Motor neuron (in vitro differentiated cells): ENCODE measurements at regions not wholly inside any gene's neighbourhood (a gene's known extent, or its start where the extent isn't known, plus 50 kb on each side); places are given as distances from the start of the nearest gene placed in this dataset.

ENCODE experiments used
- ATAC-seq, 8 experiments: fragments of 200-7000 bp; cut with Tn5 transposase; replicated peaks in 6 of 8; 2 replicates each; pipeline ENCODE4 v1.8.0; 2021; ENCODE audit warnings: mild to moderate bottlenecking in 8 of 8, moderate library complexity in 8 of 8
- H3K27ac ChIP-seq, 2 donors: fragments of 250-450 bp; sonication (Bioruptor Pico); 2 replicates each; pipeline ENCODE4 v1.9.0; 2021; ENCODE audit warnings: antibody characterized with exemption in 2 of 2, mild to moderate bottlenecking in 2 of 2, moderate library complexity in 1 of 2
- H3K4me1 ChIP-seq, 2 donors: fragments of 250-450 bp; sonication (Bioruptor Pico); replicated peaks in 1 of 2; 2 replicates each; pipeline ENCODE4 v1.6.1; 2021; ENCODE audit warnings: antibody characterized with exemption in 2 of 2, mild to moderate bottlenecking in 2 of 2, moderate library complexity in 1 of 2
- H3K4me3 ChIP-seq, 5 donors: fragments of 250-450 bp; sonication (Bioruptor Pico); 2 replicates each; pipeline ENCODE4 v1.9.0; 2021; ENCODE audit warnings: antibody characterized with exemption in 5 of 5, mild to moderate bottlenecking in 5 of 5, moderate library complexity in 4 of 5
- WGBS, 10 experiments: fragments of 450-650 bp; shearing (Covaris generic); methylation state at CpG; one replicate each; pipeline ENCODE4 v1.0.0; 2022; 5-methylcytosine and 5-hydroxymethylcytosine counted together
- in situ Hi-C, 9 experiments: fragments of 400-800 bp; cut with MboI; loops; one replicate each; pipeline ENCODE4 v1.15.0; 2021; ENCODE audit warnings: low sequenced_read_pairs in 9 of 9, low pct_unique_long_range_greater_than_20kb in 2 of 9; ENCODE audit not compliant: unreplicated experiment in 9 of 9

DNA sequence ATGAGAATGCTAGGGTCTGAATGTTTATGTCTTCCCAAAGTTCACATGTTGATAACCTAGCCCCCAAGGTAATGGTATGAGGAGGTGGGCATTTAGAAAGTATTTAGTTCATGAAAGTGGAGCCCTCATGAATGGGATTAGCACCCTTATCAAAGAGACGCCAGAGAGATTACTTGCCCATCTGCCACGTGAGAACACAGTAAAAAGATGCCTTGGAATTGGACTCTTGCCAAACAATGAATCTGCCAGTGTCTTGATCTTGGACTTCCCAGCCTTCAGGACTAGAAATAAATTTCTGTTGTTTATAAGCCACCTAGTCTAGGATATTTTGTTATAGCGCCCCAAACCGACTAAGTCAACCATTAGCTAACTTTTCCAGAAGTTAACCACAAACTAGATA, 92.0 kb upstream of the SLC38A4 start:
- Histone ChIP-seq H3K4me1 (no peaks in the 10 kb centered on the region), H3K4me3 (no peak overlapping the region), H3K27ac (no peak overlapping the region)
- in situ Hi-C loops: no loop called here
- WGBS, 10 experiments: 70 to 100% (median 82%) methylated on average over 1 to 4 of the region's 4 CpGs; no CpG with 5 or more reads in 2 of the 10 experiments
- no peak for ATAC-seq

DNA sequence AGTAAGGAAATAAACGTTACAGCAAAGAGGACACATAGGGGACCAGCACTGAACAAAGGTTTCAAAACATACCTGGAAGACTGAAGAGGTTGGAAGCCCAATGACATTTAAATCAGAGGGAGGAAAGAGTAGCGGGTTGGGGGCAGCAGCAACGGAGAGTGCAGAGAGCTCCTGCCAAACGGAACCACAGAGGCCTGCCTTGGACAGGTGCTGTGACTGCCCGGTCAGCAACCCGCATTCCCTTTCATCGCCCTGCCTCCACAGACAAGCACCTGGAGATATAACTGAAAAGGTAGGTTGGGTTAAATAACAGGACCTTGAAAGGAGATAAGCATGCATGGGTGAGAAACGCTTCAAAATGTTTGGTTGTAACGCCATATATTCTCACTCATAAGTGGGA, 92.8 kb upstream of the SLC38A4 start:
- 80 to 100% (median 93%) methylated on average over 1 to 7 of the region's 9 CpGs for WGBS, 10 experiments
- ATAC-seq: no peak
- H3K4me1 ChIP-seq: no peaks in the 10 kb centered on the region
- in situ Hi-C loops: no loop called here
- H3K27ac ChIP-seq: no peak overlapping the region
- no peak overlapping the region for H3K4me3 ChIP-seq

DNA sequence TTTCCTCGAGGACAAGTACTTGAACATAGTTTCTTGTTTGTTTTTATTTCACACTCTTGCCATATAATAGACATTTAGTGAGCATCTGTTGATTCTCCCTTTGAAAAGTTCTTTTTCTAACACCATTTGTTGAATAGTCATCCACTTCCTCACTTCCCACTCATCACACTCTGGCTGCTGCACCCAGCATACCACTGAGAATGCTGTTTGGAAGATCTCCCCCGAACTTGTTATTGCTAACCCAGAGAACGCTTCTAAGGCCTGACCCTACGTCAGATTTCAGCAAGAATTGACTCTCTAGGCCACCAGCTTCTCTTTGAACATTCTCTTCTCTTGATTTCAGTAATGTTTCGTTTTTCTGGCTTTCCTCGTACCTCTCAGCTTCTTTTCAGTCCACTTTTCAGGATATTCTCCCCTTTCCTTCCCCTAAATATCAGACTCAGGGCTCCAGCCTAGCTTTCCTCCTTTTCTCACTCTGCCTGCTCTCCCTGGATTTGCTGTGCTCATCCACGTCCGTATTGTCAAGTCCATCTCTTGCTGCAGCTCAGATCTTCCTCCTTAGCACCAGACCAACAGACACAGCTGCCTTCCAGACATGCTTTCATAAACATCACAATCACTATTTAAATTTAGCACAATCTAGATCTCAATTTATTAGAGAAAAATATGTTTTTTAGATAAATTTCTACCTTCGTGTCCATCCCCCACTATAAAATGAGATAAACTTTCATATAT, 94.0 kb upstream of the SLC38A4 start:
- ATAC-seq: no peak
- 34 to 83% (median 74%) methylated on average over 5 to 9 of the region's 9 CpGs for WGBS, 10 experiments
- Histone ChIP-seq H3K4me3 (no peak overlapping the region), H3K4me1 (no peaks in the 10 kb centered on the region), H3K27ac (no peak overlapping the region)
- in situ Hi-C loops: no loop called here

DNA sequence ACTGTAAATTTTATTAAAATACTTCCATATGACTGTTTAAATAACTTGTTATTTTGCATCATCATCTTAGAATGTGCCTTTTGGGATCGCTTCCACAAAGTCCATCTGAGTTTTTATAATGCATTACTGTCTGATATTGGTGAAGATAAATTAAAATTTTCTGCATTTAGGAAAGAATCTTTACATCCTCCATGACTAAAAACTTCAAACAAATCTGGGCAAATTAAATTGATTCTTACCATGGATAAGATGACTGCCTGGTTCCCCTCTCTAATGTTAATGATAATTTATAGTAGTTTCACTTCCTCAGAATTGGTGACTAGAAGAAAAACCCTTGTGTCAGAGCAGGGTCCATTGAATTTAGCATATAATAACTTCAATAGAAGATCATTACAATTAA, 94.7 kb upstream of the SLC38A4 start:
- in situ Hi-C loops: no loop called here
- H3K4me1 ChIP-seq: no peaks in the 10 kb centered on the region
- no peak for ATAC-seq
- H3K27ac ChIP-seq: no peak overlapping the region
- 70 to 100% (median 91%) methylated on average over 1 of the region's 1 CpG for WGBS, 10 experiments
- no peak overlapping the region for H3K4me3 ChIP-seq

DNA sequence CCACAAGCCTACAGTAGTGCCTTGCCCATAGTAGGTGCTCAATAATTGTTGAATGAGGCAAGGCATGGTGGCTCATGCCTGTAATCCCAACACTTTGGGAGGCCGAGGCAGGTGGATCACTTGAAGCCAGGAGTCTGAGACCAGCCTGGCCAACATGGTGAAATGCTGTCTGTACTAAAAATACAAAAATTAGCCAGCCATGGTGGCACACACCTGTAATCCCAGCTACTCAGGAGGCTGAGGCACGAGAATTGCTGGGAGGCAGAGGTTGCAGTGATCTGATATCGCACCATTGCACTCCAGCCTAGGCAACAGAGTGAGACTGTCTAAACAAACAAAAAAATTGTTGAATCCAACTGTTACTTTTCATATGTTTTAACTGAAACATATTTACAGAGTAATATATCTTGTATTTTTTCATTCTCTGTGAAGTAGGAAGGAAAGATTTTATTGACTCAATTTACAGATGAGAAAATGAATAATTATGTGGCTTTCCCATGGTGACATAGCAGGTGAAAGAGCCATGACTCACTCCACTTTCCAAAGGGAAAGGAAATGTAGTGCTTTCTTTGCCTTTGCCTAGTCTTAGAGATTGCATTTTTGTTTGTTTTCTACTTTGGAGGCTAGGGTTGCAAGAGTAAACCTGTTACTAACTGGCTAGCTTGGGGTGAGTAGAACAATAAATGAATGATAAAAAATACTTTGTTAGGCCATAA, 95.4 kb upstream of the SLC38A4 start:
- in situ Hi-C loops: no loop called here

DNA sequence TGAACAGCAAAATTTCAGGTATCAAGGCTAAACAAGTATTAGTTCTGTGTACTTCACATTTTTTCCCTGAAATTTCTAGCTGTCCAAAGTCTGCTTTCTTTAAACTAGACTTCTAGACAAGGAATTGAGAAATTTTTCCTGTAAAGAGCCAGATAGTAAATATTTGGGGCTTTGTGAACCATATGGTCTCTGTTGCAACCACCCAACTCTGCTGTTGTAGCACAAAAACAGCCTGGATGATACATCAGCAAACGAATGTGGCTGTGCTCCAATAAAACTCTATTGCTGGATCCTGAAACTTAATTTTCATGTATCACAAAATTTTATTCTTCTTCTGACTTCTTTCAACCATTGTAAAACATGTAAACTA, 96.0 kb upstream of the SLC38A4 start:
- Histone ChIP-seq H3K27ac (no peak overlapping the region), H3K4me3 (no peak overlapping the region), H3K4me1 (no peaks in the 10 kb centered on the region)
- in situ Hi-C loops: no loop called here
- ATAC-seq: no peak
- WGBS, 10 experiments: 33 to 100% (median 67%) methylated on average over 1 of the region's 1 CpG; no CpG with 5 or more reads in 1 of the 10 experiments

More for the DNA sequence above, 95.4 kb upstream of the SLC38A4 start:
- Histone ChIP-seq H3K4me1 (no peaks in the 10 kb centered on the region), H3K4me3 (no peak overlapping the region), H3K27ac (no peak overlapping the region)
- peak in 1 of 8 experiments; percentile 27 for ATAC-seq
- 75 to 100% (median 100%) methylated on average over 1 to 2 of the region's 3 CpGs; no CpG with 5 or more reads in 2 of the 10 experiments for WGBS, 10 experiments

DNA sequence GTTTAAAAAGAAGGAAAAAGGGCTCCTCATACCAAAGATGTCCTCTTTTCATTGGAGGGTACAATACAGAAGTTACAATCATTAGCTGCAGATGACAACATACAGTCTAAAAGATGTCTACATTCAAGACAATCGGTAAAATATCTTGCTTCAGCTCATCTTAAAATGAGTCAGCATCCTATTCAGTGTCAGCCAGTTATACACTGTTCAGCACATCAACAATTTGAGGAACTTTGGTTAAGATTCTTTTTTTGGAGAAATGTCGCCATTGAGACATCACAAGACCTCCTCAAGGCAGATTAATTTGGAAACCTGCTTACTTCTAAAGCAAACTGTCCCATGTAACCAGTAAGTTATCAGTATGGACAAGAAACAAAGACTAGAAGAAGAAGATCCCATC, 100.7 kb upstream of the SLC38A4 start:
- in situ Hi-C loops: loop anchor here in 2 of 9 experiments (25.0 kb wide), 1 partner anchor 239 kb away; no protein-coding TSS in a partner anchor
- Histone ChIP-seq H3K4me1 (no peaks in the 10 kb centered on the region), H3K4me3 (no peak overlapping the region), H3K27ac (no peak overlapping the region)
- no peak for ATAC-seq
- 14 to 100% (median 79%) methylated on average over 1 to 2 of the region's 2 CpGs; no CpG with 5 or more reads in 4 of the 10 experiments for WGBS, 10 experiments

DNA sequence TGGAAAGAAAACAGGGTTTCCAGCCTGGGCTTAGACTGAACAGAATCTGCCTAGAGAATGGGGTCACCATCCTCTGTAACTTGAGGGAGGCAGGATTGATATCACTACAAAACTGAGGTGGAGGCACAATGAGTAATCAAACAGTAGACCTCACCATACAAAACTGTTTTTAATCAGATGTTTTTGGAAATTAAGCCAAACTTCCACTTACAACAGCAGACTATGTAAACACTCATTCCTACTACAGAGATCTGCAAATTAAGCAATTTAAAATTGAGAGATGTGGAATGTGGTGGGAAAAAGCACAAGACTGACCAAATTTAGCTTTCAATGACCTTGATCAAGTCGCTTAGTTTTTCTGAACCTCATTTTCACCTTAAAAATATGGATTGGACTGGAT, 104.3 kb upstream of the SLC38A4 start:
- ATAC-seq: no peak
- H3K4me1 ChIP-seq: no peaks in the 10 kb centered on the region
- no peak overlapping the region for H3K4me3 ChIP-seq
- 50 to 100% (median 75%) methylated on average over 1 of the region's 1 CpG; no CpG with 5 or more reads in 4 of the 10 experiments for WGBS, 10 experiments
- in situ Hi-C loops: loop anchor here in 3 of 9 experiments (10.0 to 25.0 kb wide), 2 partner anchors 243 to 255 kb away; no protein-coding TSS in a partner anchor
- no peak overlapping the region for H3K27ac ChIP-seq

DNA sequence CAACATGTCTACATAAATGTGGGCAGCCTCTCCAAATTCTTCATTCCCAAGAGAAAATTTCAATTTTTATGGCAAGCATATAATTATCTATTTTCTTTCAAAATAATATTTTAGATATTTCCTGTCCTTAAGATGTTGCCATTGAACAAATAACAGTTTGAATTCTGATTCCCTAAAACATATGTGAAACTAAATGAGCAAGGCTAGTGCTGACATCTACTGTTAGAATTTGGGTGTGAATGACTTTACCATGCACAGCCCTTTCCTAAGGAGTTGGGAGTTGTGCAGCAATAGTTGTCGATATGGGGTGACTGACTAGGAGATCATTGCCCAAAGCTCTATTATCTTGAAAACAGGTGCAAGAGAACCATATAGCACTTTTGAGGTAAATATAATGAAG, 108.2 kb upstream of the SLC38A4 start:
- no peak overlapping the region for H3K4me3 ChIP-seq
- no peaks in the 10 kb centered on the region for H3K4me1 ChIP-seq
- peak in 5 of 8 experiments; percentile 32 to 82 (median 79) for ATAC-seq
- 0 to 100% (median 50%) methylated on average over 1 of the region's 1 CpG; no CpG with 5 or more reads in 1 of the 10 experiments for WGBS, 10 experiments
- no peak overlapping the region for H3K27ac ChIP-seq
- in situ Hi-C loops: loop anchor here in 3 of 9 experiments (10.0 to 25.0 kb wide), 2 partner anchors 247 to 259 kb away; no protein-coding TSS in a partner anchor

DNA sequence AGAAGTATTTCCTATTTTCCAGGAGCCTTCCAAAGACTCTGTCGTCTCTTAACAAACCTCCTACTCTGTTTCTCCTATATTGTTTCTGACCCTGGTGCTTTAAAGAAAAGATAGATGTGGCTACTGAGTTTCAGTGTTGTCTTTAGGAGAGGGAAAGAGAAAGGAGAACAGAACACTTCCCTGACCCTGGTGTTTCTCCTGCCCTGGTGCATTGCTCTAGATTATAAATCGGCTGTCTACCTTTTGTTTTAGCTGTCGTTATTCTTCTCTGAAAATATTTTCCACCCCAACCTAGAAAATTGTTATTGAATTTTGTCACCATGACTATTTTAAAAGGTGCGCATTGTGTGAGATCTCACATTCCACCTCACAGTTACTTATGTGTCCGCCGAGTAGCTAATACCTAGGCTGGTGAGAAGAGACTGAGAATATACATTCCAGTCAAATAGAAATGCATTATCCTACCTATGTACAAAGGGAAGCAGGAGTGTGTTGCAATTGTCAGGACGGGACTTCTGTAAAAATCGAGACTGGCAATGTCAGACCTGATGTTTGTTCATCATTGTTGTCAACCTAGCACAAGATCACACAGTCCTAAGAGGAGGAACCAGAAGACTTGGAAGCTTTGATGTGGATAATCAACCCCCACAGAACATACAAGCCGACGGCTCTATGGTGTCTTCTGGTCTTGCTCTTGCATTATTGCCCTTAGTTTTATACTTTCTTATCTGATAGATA, 108.7 kb upstream of the SLC38A4 start:
- in situ Hi-C loops: loop anchor here in 3 of 9 experiments (10.0 to 25.0 kb wide), 2 partner anchors 247 to 260 kb away; no protein-coding TSS in a partner anchor
- ATAC-seq: no peak
- WGBS, 10 experiments: 66 to 88% (median 83%) methylated on average over 2 to 10 of the region's 10 CpGs
- H3K4me3 ChIP-seq: no peak overlapping the region
- no peak overlapping the region for H3K27ac ChIP-seq
- H3K4me1 ChIP-seq: no peaks in the 10 kb centered on the region

DNA sequence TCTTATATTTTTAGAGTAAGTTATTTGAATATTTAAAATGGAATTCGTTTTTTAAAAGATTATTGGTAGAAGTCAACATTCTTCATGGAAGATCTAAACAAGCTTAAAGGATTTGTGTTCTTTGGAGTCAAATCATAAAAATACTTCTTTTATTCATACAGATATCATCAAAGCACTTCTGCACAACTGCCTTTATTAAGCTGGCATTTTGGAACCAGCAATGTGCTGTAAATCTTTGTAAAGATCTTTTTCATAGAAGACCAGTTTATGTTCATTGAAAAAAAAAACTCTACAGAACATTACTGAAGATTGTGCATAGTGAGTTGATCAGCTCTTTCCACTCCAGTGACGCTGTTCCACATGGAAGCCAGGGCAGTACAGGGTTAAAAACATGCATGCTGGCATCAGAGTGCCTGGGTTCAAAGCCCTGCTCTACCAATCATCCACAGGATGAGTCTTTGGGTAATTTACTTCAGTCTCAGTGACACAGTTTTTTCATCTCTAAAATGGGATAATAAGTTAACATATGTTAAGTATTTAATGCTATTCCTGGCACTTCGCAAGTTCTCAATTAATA, 109.6 kb upstream of the SLC38A4 start:
- no peak for ATAC-seq
- in situ Hi-C loops: loop anchor here in 3 of 9 experiments (10.0 to 25.0 kb wide), 2 partner anchors 248 to 261 kb away; no protein-coding TSS in a partner anchor
- WGBS, 10 experiments: 33 to 88% (median 77%) methylated on average over 1 to 3 of the region's 3 CpGs
- Histone ChIP-seq H3K4me3 (no peak overlapping the region), H3K4me1 (no peaks in the 10 kb centered on the region), H3K27ac (no peak overlapping the region)

DNA sequence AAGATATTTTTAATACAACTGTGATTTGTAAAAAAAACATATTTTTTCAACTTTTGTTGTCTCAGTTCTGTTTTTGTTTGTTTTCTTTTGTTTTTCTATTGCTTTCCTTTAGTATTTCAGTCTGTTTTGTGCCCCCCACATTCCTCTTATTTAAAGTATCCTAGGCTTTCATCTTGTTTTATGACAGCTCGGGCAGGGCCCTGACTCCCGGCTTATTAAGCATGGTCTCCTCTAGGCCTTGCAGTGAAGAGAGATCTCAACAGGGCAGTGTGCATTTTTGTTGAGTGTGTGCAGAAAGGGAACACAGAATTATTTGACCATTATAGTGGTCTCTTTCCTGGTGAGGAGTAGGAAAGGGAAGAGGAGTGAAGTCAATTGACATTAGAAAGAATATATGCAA, 110.2 kb upstream of the SLC38A4 start:
- no peak for ATAC-seq
- Histone ChIP-seq H3K27ac (no peak overlapping the region), H3K4me1 (no peaks in the 10 kb centered on the region), H3K4me3 (no peak overlapping the region)
- in situ Hi-C loops: loop anchor here in 3 of 9 experiments (10.0 to 25.0 kb wide), 2 partner anchors 249 to 261 kb away; no protein-coding TSS in a partner anchor
- WGBS, 10 experiments: 14 to 88% (median 50%) methylated on average over 1 to 2 of the region's 2 CpGs; no CpG with 5 or more reads in 1 of the 10 experiments
